ENCODE measurements at regions not wholly inside any gene's neighbourhood (a gene's known extent, or its start where the extent isn't known, plus 50 kb on each side); places are given as distances from the start of the nearest gene placed in this dataset.

- H3K4me1 ChIP-seq (replicated peaks in 1 of 2): peaks cover 0 to 5% of the 10 kb centered on the region in 2 donors
- no peak overlapping the region for H3K27ac ChIP-seq
- 88 to 94% (median 90%) methylated on average over 10 to 11 of the region's 11 CpGs for WGBS, 4 donors
- TF ChIP-seq POLR2A (IDR thresholded peaks at IDR 0.05): no peak
- no peak for TF ChIP-seq CTCF (IDR thresholded peaks at IDR 0.05)
- intact Hi-C loops (cut with DNase I): loop anchor here in 1 of 2 donors (10.0 kb wide), 1 partner anchor 48 kb away; no protein-coding TSS in a partner anchor
- H3K36me3 ChIP-seq (replicated peaks in 1 of 2): no peaks in the 10 kb centered on the region
- no peaks in the 10 kb centered on the region for H3K27me3 ChIP-seq
- no peak for DNase-seq
- H3K4me3 ChIP-seq: no peak overlapping the region
- H3K9me3 ChIP-seq (replicated peaks in 1 of 3): no peaks in the 10 kb centered on the region
Measured at GRCh38 chr3:14252321-14253021, 73.9 kb downstream of the LSM3 start.

GRCh38 chr3:14253022-14253706 lies 74.5 kb downstream of the LSM3 start:
- Histone ChIP-seq H3K36me3 (replicated peaks in 1 of 2) (no peaks in the 10 kb centered on the region), H3K4me3 (no peak overlapping the region), H3K4me1 (replicated peaks in 1 of 2) (peaks cover 0 to 5% of the 10 kb centered on the region in 2 donors), H3K27ac (no peak overlapping the region), H3K9me3 (replicated peaks in 1 of 3) (no peaks in the 10 kb centered on the region), H3K27me3 (no peaks in the 10 kb centered on the region)
- DNase-seq: peak in 5 of 7 donors; percentile 41 to 72 (median 61)
- TF ChIP-seq POLR2A (IDR thresholded peaks at IDR 0.05): no peak
- TF ChIP-seq CTCF (IDR thresholded peaks at IDR 0.05): no peak
- 81 to 87% (median 83%) methylated on average over 4 to 11 of the region's 11 CpGs for WGBS, 4 donors
- intact Hi-C loops (cut with DNase I): loop anchor here in 1 of 2 donors (10.0 kb wide), 1 partner anchor 48 kb away; no protein-coding TSS in a partner anchor

- no peak overlapping the region for H3K4me3 ChIP-seq
- H3K27ac ChIP-seq: no peak overlapping the region
- no peaks in the 10 kb centered on the region for H3K9me3 ChIP-seq (replicated peaks in 1 of 3)
- no peak for TF ChIP-seq POLR2A (IDR thresholded peaks at IDR 0.05)
- no peak for TF ChIP-seq CTCF (IDR thresholded peaks at IDR 0.05)
- intact Hi-C loops (cut with DNase I): loop anchor here in 1 of 2 donors (10.0 kb wide), 1 partner anchor 49 kb away; no protein-coding TSS in a partner anchor
- H3K4me1 ChIP-seq (replicated peaks in 1 of 2): peaks cover 0 to 5% of the 10 kb centered on the region in 2 donors
- H3K27me3 ChIP-seq: no peaks in the 10 kb centered on the region
- 75 to 88% (median 79%) methylated on average over 4 of the region's 4 CpGs for WGBS, 4 donors
- H3K36me3 ChIP-seq (replicated peaks in 1 of 2): no peaks in the 10 kb centered on the region
- no peak for DNase-seq
Measured at GRCh38 chr3:14253707-14254382, 75.2 kb downstream of the LSM3 start.
